Nephron progenitor cell (in vitro differentiated cells): ENCODE measurements at regions not wholly inside any gene's neighbourhood (a gene's known extent, or its start where the extent isn't known, plus 50 kb on each side); places are given as distances from the start of the nearest gene placed in this dataset.

ENCODE experiments used
- DNase-seq: peaks from one replicate; pipeline ENCODE4 v3.0.0; 2021
- H3K27ac Mint-ChIP-seq: 2 replicates; pipeline ENCODE4 v1.8.0; 2021; ENCODE audit warnings: mild to moderate bottlenecking, moderate library complexity, mixed read lengths
- H3K27me3 Mint-ChIP-seq: 2 replicates; pipeline ENCODE4 v1.8.0; 2021; ENCODE audit warnings: mild to moderate bottlenecking, low read depth, mixed read lengths; ENCODE audit not compliant: poor library complexity
- H3K36me3 Mint-ChIP-seq: 2 replicates; pipeline ENCODE4 v1.8.0; 2021; ENCODE audit warnings: low read depth, mixed read lengths
- H3K4me1 Mint-ChIP-seq: 2 replicates; pipeline ENCODE4 v1.8.0; 2021; ENCODE audit warnings: mixed read lengths
- H3K4me3 Mint-ChIP-seq: 2 replicates; pipeline ENCODE4 v1.8.0; 2021; ENCODE audit warnings: mild to moderate bottlenecking, moderate library complexity, mixed read lengths
- H3K9me3 Mint-ChIP-seq: 2 replicates; pipeline ENCODE4 v1.8.0; 2021; ENCODE audit warnings: mild to moderate bottlenecking, moderate library complexity, mixed read lengths
- CTCF ChIP-seq: fragments of 200-600 bp; sonication (generic); IDR thresholded peaks from 2 replicates; pipeline ENCODE4 v1.5.0; 2021; ENCODE audit warnings: antibody characterized with exemption

GRCh38 chr16:80231121-80231520, 309.7 kb upstream of the DYNLRB2 start:
- Mint-ChIP-seq H3K4me3 (no peak overlapping the region), H3K27ac (no peak overlapping the region)
- DNase-seq: no peak

GRCh38 chr16:80230328-80231120, 310.3 kb upstream of the DYNLRB2 start:
- no peak for TF ChIP-seq CTCF
- H3K4me1 Mint-ChIP-seq: no peaks in the 10 kb centered on the region
- H3K4me3 Mint-ChIP-seq: no peak overlapping the region
- H3K27ac Mint-ChIP-seq: no peak overlapping the region
- no peak for DNase-seq
- peaks cover 4% of the 10 kb centered on the region for H3K27me3 Mint-ChIP-seq
- no peaks in the 10 kb centered on the region for H3K36me3 Mint-ChIP-seq
- H3K9me3 Mint-ChIP-seq: peaks cover 12% of the 10 kb centered on the region

More at GRCh38 chr16:80231121-80231520, 309.7 kb upstream of the DYNLRB2 start:
- Mint-ChIP-seq H3K9me3 (peaks cover 10% of the 10 kb centered on the region), H3K27me3 (peaks cover 4% of the 10 kb centered on the region), H3K4me1 (no peaks in the 10 kb centered on the region), H3K36me3 (no peaks in the 10 kb centered on the region)
- no peak for TF ChIP-seq CTCF

- Mint-ChIP-seq H3K27ac (no peak overlapping the region), H3K36me3 (no peaks in the 10 kb centered on the region), H3K9me3 (peaks cover 26% of the 10 kb centered on the region), H3K4me3 (no peak overlapping the region), H3K27me3 (peaks cover 4% of the 10 kb centered on the region), H3K4me1 (no peaks in the 10 kb centered on the region)
- DNase-seq: no peak
- TF ChIP-seq CTCF: no peak
These were observed 314.3 kb upstream of the DYNLRB2 start for GRCh38 chr16:80226499-80226898.

GRCh38 chr16:80210787-80211186, 330.0 kb upstream of the DYNLRB2 start:
- H3K36me3 Mint-ChIP-seq: no peaks in the 10 kb centered on the region
- H3K4me3 Mint-ChIP-seq: no peak overlapping the region
- H3K4me1 Mint-ChIP-seq: no peaks in the 10 kb centered on the region

GRCh38 chr16:80208743-80209142, 332.1 kb upstream of the DYNLRB2 start:
- DNase-seq: no peak
- no peaks in the 10 kb centered on the region for H3K4me1 Mint-ChIP-seq
- H3K36me3 Mint-ChIP-seq: no peaks in the 10 kb centered on the region
- no peak overlapping the region for H3K4me3 Mint-ChIP-seq
- peaks cover 4% of the 10 kb centered on the region for H3K27me3 Mint-ChIP-seq
- TF ChIP-seq CTCF: no peak
- H3K27ac Mint-ChIP-seq: no peak overlapping the region
- no peaks in the 10 kb centered on the region for H3K9me3 Mint-ChIP-seq

More at GRCh38 chr16:80210787-80211186, 330.0 kb upstream of the DYNLRB2 start:
- no peak for TF ChIP-seq CTCF
- H3K9me3 Mint-ChIP-seq: no peaks in the 10 kb centered on the region
- no peak for DNase-seq
- H3K27ac Mint-ChIP-seq: no peak overlapping the region
- H3K27me3 Mint-ChIP-seq: peaks cover 9% of the 10 kb centered on the region

- H3K4me3 Mint-ChIP-seq: no peak overlapping the region
- no peaks in the 10 kb centered on the region for H3K36me3 Mint-ChIP-seq
- peaks cover 12% of the 10 kb centered on the region for H3K27me3 Mint-ChIP-seq
- no peak for DNase-seq
- H3K27ac Mint-ChIP-seq: no peak overlapping the region
- no peak for TF ChIP-seq CTCF
- no peaks in the 10 kb centered on the region for H3K4me1 Mint-ChIP-seq
- H3K9me3 Mint-ChIP-seq: no peaks in the 10 kb centered on the region
These were observed 332.8 kb upstream of the DYNLRB2 start for GRCh38 chr16:80208015-80208414.
